ENCODE measurements at regions not wholly inside any gene's neighbourhood (a gene's known extent, or its start where the extent isn't known, plus 50 kb on each side); places are given as distances from the start of the nearest gene placed in this dataset.

DNA sequence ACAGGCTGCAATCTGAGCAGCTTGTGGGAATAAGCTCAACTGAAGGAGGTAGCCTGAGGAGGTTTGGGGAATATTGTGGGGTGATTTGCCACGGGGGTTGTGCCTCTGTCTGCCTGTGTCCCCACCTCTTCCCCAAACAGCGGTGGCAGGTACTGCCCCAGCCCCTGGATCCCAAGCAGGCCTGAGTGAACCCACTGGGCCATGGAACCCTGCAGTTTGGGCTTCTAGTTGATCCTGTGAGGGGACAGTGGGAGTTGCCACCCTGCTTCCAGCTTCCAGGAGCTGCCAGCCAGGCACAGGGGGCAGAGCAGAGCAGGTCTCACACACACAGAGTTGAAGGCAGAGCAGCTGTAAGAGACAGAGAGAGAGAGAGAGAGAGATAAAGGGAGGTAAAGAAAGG is 97.4 kb downstream of the PJA1 start:
- ATAC-seq (ENCODE audit: insufficient read depth, low FRiP score) (no peak), DNase-seq (no peak)
- Histone ChIP-seq H3K9ac (ENCODE audit: insufficient read depth in 1 of 2, low read length in 2 of 2) (no peak overlapping the region), H3K4me3 (no peak overlapping the region), H3K27me3 (ENCODE audit: control insufficient read depth in 3 of 3, insufficient read depth in 3 of 3, low read length in 2 of 3) (no peaks in the 10 kb centered on the region), H3K36me3 (ENCODE audit: control insufficient read depth in 4 of 4, insufficient read depth in 4 of 4, low read length in 4 of 4) (no peaks in the 10 kb centered on the region), H3K4me1 (ENCODE audit: control insufficient read depth in 5 of 5, insufficient read depth in 5 of 5, low read length in 5 of 5) (peaks cover 0 to 49% (median 0%) of the 10 kb centered on the region in 5 donors), H3K9me3 (ENCODE audit: control insufficient read depth in 4 of 4, insufficient read depth in 3 of 4, low read length in 3 of 4) (peaks cover 0 to 14% (median 0%) of the 10 kb centered on the region in 4 donors), H3K27ac (ENCODE audit: low read depth in 1 of 2, low read length in 1 of 2) (no peak overlapping the region)
- TF ChIP-seq, protein P1, sequence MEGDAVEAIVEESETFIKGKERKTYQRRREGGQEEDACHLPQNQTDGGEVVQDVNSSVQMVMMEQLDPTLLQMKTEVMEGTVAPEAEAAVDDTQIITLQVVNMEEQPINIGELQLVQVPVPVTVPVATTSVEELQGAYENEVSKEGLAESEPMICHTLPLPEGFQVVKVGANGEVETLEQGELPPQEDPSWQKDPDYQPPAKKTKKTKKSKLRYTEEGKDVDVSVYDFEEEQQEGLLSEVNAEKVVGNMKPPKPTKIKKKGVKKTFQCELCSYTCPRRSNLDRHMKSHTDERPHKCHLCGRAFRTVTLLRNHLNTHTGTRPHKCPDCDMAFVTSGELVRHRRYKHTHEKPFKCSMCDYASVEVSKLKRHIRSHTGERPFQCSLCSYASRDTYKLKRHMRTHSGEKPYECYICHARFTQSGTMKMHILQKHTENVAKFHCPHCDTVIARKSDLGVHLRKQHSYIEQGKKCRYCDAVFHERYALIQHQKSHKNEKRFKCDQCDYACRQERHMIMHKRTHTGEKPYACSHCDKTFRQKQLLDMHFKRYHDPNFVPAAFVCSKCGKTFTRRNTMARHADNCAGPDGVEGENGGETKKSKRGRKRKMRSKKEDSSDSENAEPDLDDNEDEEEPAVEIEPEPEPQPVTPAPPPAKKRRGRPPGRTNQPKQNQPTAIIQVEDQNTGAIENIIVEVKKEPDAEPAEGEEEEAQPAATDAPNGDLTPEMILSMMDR (IDR thresholded peaks at IDR 0.05; ENCODE audit: control extremely low read depth, extremely low read depth): no peak
- 75 to 92% methylated on average over 2 of the region's 2 CpGs for WGBS, 2 donors

DNA sequence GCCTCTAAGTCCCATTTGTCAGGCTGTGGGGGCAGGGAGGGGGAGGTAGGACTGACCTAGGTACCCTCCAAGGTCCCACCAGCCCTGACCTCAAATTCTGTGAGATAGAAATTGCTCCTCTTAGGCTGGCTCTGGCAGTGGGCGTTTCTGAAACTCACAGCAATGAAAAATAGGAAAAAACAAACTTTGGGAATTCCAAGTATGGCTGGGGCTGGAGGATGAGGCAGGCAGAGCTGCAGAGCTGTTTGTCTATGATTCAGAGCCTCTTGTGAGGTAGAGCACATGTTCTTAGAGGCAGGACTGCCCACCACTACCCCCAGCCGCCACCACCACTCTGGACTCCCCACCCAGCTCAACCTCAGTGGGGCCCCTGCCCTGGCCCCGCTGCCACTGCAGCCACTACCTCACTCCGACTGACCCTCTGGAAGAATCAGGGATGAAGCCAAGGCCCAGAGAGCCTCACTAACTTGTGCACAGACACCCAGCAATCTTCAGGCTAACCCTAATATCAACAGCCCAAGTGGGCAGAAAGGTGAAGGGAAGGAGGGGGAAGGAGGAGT is 98.2 kb downstream of the PJA1 start:
- no peak overlapping the region for H3K27ac ChIP-seq (ENCODE audit: low read depth in 1 of 2, low read length in 1 of 2)
- ATAC-seq (ENCODE audit: insufficient read depth, low FRiP score): no peak
- no peaks in the 10 kb centered on the region for H3K36me3 ChIP-seq (ENCODE audit: control insufficient read depth in 4 of 4, insufficient read depth in 4 of 4, low read length in 4 of 4)
- H3K4me3 ChIP-seq: no peak overlapping the region
- no peak for DNase-seq
- peaks cover 0 to 14% (median 0%) of the 10 kb centered on the region in 4 donors for H3K9me3 ChIP-seq (ENCODE audit: control insufficient read depth in 4 of 4, insufficient read depth in 3 of 4, low read length in 3 of 4)
- WGBS, 2 donors: 73 to 92% methylated on average over 4 of the region's 4 CpGs
- peaks cover 0 to 43% (median 0%) of the 10 kb centered on the region in 5 donors for H3K4me1 ChIP-seq (ENCODE audit: control insufficient read depth in 5 of 5, insufficient read depth in 5 of 5, low read length in 5 of 5)
- no peaks in the 10 kb centered on the region for H3K27me3 ChIP-seq (ENCODE audit: control insufficient read depth in 3 of 3, insufficient read depth in 3 of 3, low read length in 2 of 3)
- H3K9ac ChIP-seq (ENCODE audit: insufficient read depth in 1 of 2, low read length in 2 of 2): no peak overlapping the region
- TF ChIP-seq, protein P1 (IDR thresholded peaks at IDR 0.05; ENCODE audit: control extremely low read depth, extremely low read depth): no peak

DNA sequence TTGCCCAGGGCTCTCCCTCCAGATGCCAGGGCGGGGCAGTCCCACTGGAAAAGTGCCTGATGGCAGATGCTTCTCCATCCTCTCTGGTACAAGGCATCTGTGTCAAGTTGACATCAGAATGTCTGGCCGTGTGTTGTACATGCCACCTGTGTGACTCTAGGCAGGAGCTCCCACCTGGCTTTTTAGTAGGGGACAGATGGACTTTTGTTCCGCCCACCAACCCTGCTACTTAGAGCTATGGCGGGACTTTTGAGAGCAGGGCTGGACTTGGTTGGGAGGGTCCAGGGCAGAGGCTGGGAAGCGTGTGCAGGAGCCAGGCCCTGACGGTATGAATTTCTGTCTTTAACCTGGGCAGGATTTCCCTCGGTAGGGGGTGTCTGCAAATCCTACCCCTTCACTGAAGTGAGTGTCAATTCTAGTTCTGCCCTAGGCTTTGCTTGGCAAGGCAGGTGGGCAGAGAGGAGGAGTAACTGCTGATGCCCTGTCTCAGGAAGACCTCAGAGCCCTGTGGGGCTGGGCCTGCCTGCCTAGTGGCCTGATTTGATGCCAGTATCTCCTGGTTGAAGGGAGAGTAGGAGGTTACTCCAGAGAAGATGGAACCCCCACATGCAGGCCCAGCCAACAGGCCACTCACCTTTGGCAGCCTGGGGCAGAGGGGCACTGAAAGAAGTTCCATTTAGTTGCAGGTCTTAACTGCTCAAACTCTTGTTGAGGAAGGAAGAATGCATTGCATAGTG is 99.1 kb downstream of the PJA1 start:
- H3K36me3 ChIP-seq (ENCODE audit: control insufficient read depth in 4 of 4, insufficient read depth in 4 of 4, low read length in 4 of 4): no peaks in the 10 kb centered on the region
- ATAC-seq (ENCODE audit: insufficient read depth, low FRiP score) (no peak), DNase-seq (peak in 1 of 3 donors; percentile 12)
- no peak overlapping the region for H3K9ac ChIP-seq (ENCODE audit: insufficient read depth in 1 of 2, low read length in 2 of 2)
- peaks cover 0 to 36% (median 0%) of the 10 kb centered on the region in 5 donors for H3K4me1 ChIP-seq (ENCODE audit: control insufficient read depth in 5 of 5, insufficient read depth in 5 of 5, low read length in 5 of 5)
- H3K27me3 ChIP-seq (ENCODE audit: control insufficient read depth in 3 of 3, insufficient read depth in 3 of 3, low read length in 2 of 3): no peaks in the 10 kb centered on the region
- H3K9me3 ChIP-seq (ENCODE audit: control insufficient read depth in 4 of 4, insufficient read depth in 3 of 4, low read length in 3 of 4): peaks cover 0 to 14% (median 0%) of the 10 kb centered on the region in 4 donors
- no peak overlapping the region for H3K27ac ChIP-seq (ENCODE audit: low read depth in 1 of 2, low read length in 1 of 2)
- no peak overlapping the region for H3K4me3 ChIP-seq
- WGBS, 2 donors: 77 to 95% methylated on average over 7 of the region's 7 CpGs
- TF ChIP-seq, protein P1 (IDR thresholded peaks at IDR 0.05; ENCODE audit: control extremely low read depth, extremely low read depth): no peak
